ENCODE measurements at regions not wholly inside any gene's neighbourhood (a gene's known extent, or its start where the extent isn't known, plus 50 kb on each side); places are given as distances from the start of the nearest gene placed in this dataset.

- TF ChIP-seq REST (IDR thresholded peaks at IDR 0.05; ENCODE audit: insufficient replicate concordance, low read depth) (no peak), CTCF (IDR thresholded peaks at IDR 0.05; ENCODE audit: insufficient read depth, low read length) (no peak), POLR2AphosphoS5 (IDR thresholded peaks at IDR 0.05; ENCODE audit: low read depth) (no peak), GABPA (IDR thresholded peaks at IDR 0.05; ENCODE audit: low read depth) (no peak)
Measured at GRCh38 chr7:24448038-24448437, 125.2 kb upstream of the PALS2 start.
